GM23338 (cell line): ENCODE measurements at regions not wholly inside any gene's neighbourhood (a gene's known extent, or its start where the extent isn't known, plus 50 kb on each side); places are given as distances from the start of the nearest gene placed in this dataset.

ENCODE experiments used
- ATAC-seq: fragments of 200-7000 bp; cut with Tn5 transposase; 3 replicates; pipeline ENCODE4 v1.9.1; 2020
- DNase-seq: peaks from one replicate; pipeline ENCODE4 v3.0.0-alpha.2; 2015; ENCODE audit warnings: low spot score
- H2AFZ ChIP-seq: fragments of 200-600 bp; sonication (generic); 2 replicates; pipeline ENCODE4 v1.8.0; 2016; ENCODE audit warnings: antibody characterized with exemption, mild to moderate bottlenecking, moderate library complexity
- H3F3A ChIP-seq: fragments of 200-600 bp; sonication (generic); replicated peaks from 2 replicates; pipeline ENCODE4 v1.8.0; 2017; ENCODE audit warnings: antibody characterized with exemption, mixed run types, low read depth
- H3K27ac ChIP-seq: fragments of 200-600 bp; sonication (generic); 2 replicates; pipeline ENCODE4 v1.6.1; 2016; ENCODE audit warnings: low read depth
- H3K27me3 ChIP-seq: fragments of 200-600 bp; sonication (generic); 2 replicates; pipeline ENCODE4 v1.8.0; 2016; ENCODE audit warnings: mild to moderate bottlenecking, mixed run types, moderate library complexity; ENCODE audit not compliant: insufficient read depth
- H3K36me3 ChIP-seq: fragments of 200-600 bp; sonication (generic); 2 replicates; pipeline ENCODE4 v1.8.0; 2016; ENCODE audit warnings: mild to moderate bottlenecking; ENCODE audit not compliant: insufficient read depth
- H3K4me1 ChIP-seq: fragments of 200-600 bp; sonication (generic); 2 replicates; pipeline ENCODE4 v1.8.0; 2016; ENCODE audit warnings: mild to moderate bottlenecking, moderate library complexity; ENCODE audit not compliant: insufficient read depth
- H3K4me2 ChIP-seq: fragments of 200-600 bp; sonication (generic); 2 replicates; pipeline ENCODE4 v1.7.1; 2017; ENCODE audit warnings: mixed run types
- H3K4me3 ChIP-seq: fragments of 200-600 bp; sonication (generic); 2 replicates; pipeline ENCODE4 v1.6.1; 2016; ENCODE audit warnings: mixed run types
- H3K79me2 ChIP-seq: fragments of 200-600 bp; sonication (generic); replicated peaks from 2 replicates; pipeline ENCODE4 v1.8.0; 2017; ENCODE audit warnings: mild to moderate bottlenecking; ENCODE audit not compliant: insufficient read depth
- H3K9me2 ChIP-seq: fragments of 200-600 bp; sonication (generic); 2 replicates; pipeline ENCODE4 v1.8.0; 2017; ENCODE audit not compliant: insufficient read depth
- H4K20me1 ChIP-seq: fragments of 200-600 bp; sonication (generic); replicated peaks from 2 replicates; pipeline ENCODE4 v1.8.0; 2017; ENCODE audit warnings: mild to moderate bottlenecking; ENCODE audit not compliant: insufficient read depth
- H3K27ac Mint-ChIP-seq: 2 replicates; pipeline ENCODE4 v1.8.0; 2020; ENCODE audit warnings: inconsistent platforms, mild to moderate bottlenecking, moderate library complexity, mixed read lengths
- H3K27me3 Mint-ChIP-seq: 3 replicates; pipeline ENCODE4 v1.8.0; 2022; ENCODE audit warnings: low read depth, mild to moderate bottlenecking, moderate library complexity, mixed read lengths, inconsistent platforms; ENCODE audit not compliant: insufficient read depth, poor library complexity
- H3K36me3 Mint-ChIP-seq: 3 replicates; pipeline ENCODE4 v1.8.0; 2021; ENCODE audit warnings: low read depth, mild to moderate bottlenecking, inconsistent platforms, moderate library complexity, mixed read lengths
- H3K4me1 Mint-ChIP-seq: 3 replicates; pipeline ENCODE4 v1.8.0; 2020; ENCODE audit warnings: mild to moderate bottlenecking, inconsistent platforms, mixed read lengths
- H3K4me3 Mint-ChIP-seq: 3 replicates; pipeline ENCODE4 v1.8.0; 2021; ENCODE audit warnings: moderate library complexity, mild to moderate bottlenecking, inconsistent platforms, mixed read lengths
- H3K9me3 Mint-ChIP-seq: 3 replicates; pipeline ENCODE4 v1.8.0; 2020; ENCODE audit warnings: moderate library complexity, mild to moderate bottlenecking, inconsistent platforms, mixed read lengths
- CREB1 ChIP-seq: fragments of 250-450 bp; sonication (Bioruptor Pico); IDR thresholded peaks from 2 replicates; pipeline ENCODE4 v1.5.0; 2020; ENCODE audit warnings: low read depth, mild to moderate bottlenecking, moderate library complexity
- EZH2 ChIP-seq: fragments of 200-600 bp; sonication (generic); IDR thresholded peaks from one replicate; pipeline ENCODE4 v1.8.0; 2017; ENCODE audit warnings: antibody characterized with exemption, mild to moderate bottlenecking, low read depth; ENCODE audit not compliant: unreplicated experiment
- EZH2phosphoT487 ChIP-seq: fragments of 200-600 bp; sonication (generic); IDR thresholded peaks from one replicate; pipeline ENCODE4 v1.8.1; 2018; ENCODE audit warnings: antibody characterized with exemption; ENCODE audit not compliant: unreplicated experiment
- NANOG ChIP-seq: IDR thresholded peaks from 2 replicates; pipeline ENCODE4 v1.6.1; 2016; ENCODE audit warnings: antibody characterized with exemption, borderline replicate concordance
- POLR2AphosphoS5 ChIP-seq: IDR thresholded peaks from 2 replicates; pipeline ENCODE4 v1.6.1; 2016; ENCODE audit warnings: antibody characterized with exemption, low read depth
- REST ChIP-seq: IDR thresholded peaks from one replicate; pipeline ENCODE4 v1.6.1; 2018; ENCODE audit warnings: antibody characterized with exemption; ENCODE audit not compliant: unreplicated experiment
- STAT1 ChIP-seq: IDR thresholded peaks from one replicate; pipeline ENCODE4 v1.6.1; 2016; ENCODE audit warnings: antibody characterized with exemption; ENCODE audit not compliant: unreplicated experiment
- ZNF331 ChIP-seq: fragments of 250-450 bp; sonication (Bioruptor Pico); IDR thresholded peaks from 2 replicates; pipeline ENCODE4 v1.5.0; 2020; ENCODE audit warnings: low read depth, mild to moderate bottlenecking, moderate library complexity
- ZNF462 ChIP-seq: fragments of 250-450 bp; sonication (Bioruptor Pico); IDR thresholded peaks from 2 replicates; pipeline ENCODE4 v1.5.0; 2020; ENCODE audit warnings: mild to moderate bottlenecking, moderate library complexity
- TF ChIP-seq, protein P1 (sequence below), 2 experiments: fragments of 200-600 bp in 1 of 2; sonication (generic) in 1 of 2; conservative IDR thresholded peaks; 2 replicates each; pipeline versions ENCODE4 v1.5.1 to v1.6.1; 2016 to 2017; ENCODE audit warnings: antibody characterized with exemption in 2 of 2, low read depth in 2 of 2, mild to moderate bottlenecking in 2 of 2, moderate library complexity in 1 of 2

- TF ChIP-seq REST: no peak
Observed at GRCh38 chr15:86014016-86014415, 65.7 kb upstream of the AGBL1 start (continued).

GRCh38 chr15:86016750-86017149 lies 62.9 kb upstream of the AGBL1 start:
- ATAC-seq: no peak
- DNase-seq: no peak

More at GRCh38 chr15:86016750-86017149, 62.9 kb upstream of the AGBL1 start:
- Histone ChIP-seq H3K27ac (no peak overlapping the region), H4K20me1 (no peaks in the 10 kb centered on the region), H3K27me3 (no peaks in the 10 kb centered on the region), H3K4me3 (no peak overlapping the region), H3K4me2 (no peak overlapping the region), H2AFZ (no peak overlapping the region), H3K9me2 (no peaks in the 10 kb centered on the region), H3K36me3 (no peaks in the 10 kb centered on the region), H3K79me2 (no peaks in the 10 kb centered on the region), H3K4me1 (no peaks in the 10 kb centered on the region), H3F3A (no peaks in the 10 kb centered on the region)
- H3K27me3 Mint-ChIP-seq: peaks cover 2% of the 10 kb centered on the region
- no peak for TF ChIP-seq NANOG
- TF ChIP-seq REST: no peak
- no peak for TF ChIP-seq CREB1
- no peak for TF ChIP-seq ZNF331 (CRISPR knock-in tag)
- TF ChIP-seq POLR2AphosphoS5: no peak
- no peak for TF ChIP-seq STAT1
- no peak for TF ChIP-seq ZNF462 (CRISPR knock-in tag)
- TF ChIP-seq, protein P1, sequence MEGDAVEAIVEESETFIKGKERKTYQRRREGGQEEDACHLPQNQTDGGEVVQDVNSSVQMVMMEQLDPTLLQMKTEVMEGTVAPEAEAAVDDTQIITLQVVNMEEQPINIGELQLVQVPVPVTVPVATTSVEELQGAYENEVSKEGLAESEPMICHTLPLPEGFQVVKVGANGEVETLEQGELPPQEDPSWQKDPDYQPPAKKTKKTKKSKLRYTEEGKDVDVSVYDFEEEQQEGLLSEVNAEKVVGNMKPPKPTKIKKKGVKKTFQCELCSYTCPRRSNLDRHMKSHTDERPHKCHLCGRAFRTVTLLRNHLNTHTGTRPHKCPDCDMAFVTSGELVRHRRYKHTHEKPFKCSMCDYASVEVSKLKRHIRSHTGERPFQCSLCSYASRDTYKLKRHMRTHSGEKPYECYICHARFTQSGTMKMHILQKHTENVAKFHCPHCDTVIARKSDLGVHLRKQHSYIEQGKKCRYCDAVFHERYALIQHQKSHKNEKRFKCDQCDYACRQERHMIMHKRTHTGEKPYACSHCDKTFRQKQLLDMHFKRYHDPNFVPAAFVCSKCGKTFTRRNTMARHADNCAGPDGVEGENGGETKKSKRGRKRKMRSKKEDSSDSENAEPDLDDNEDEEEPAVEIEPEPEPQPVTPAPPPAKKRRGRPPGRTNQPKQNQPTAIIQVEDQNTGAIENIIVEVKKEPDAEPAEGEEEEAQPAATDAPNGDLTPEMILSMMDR (conservative IDR thresholded peaks at IDR 0.05; ENCODE audit: low read depth in 2 of 2): no peak
- no peak for TF ChIP-seq EZH2
- no peak for TF ChIP-seq EZH2phosphoT487
- no peaks in the 10 kb centered on the region for H3K36me3 Mint-ChIP-seq
- no peak overlapping the region for H3K27ac Mint-ChIP-seq
- H3K9me3 Mint-ChIP-seq: no peaks in the 10 kb centered on the region; the same call in 1 of the 3 replicates
- H3K4me1 Mint-ChIP-seq: no peaks in the 10 kb centered on the region
- no peak overlapping the region for H3K4me3 Mint-ChIP-seq
